HG03575 (cell line): ENCODE measurements at regions not wholly inside any gene's neighbourhood (a gene's known extent, or its start where the extent isn't known, plus 50 kb on each side); places are given as distances from the start of the nearest gene placed in this dataset.
"Not testable (repeated sequence)": the region's sequence is repeated elsewhere in the genome, so short reads cannot be mapped to it uniquely, and the experiment has no call there.

Experiments used
- ATAC-seq: cut with Tn5 transposase; IDR thresholded peaks from one replicate; pipeline ENCODE4 v1.9.1; 2021; ENCODE audit not compliant: unreplicated experiment, insufficient number of reproducible peaks, low FRiP score; ENCODE audit errors: extremely low read depth

DNA sequence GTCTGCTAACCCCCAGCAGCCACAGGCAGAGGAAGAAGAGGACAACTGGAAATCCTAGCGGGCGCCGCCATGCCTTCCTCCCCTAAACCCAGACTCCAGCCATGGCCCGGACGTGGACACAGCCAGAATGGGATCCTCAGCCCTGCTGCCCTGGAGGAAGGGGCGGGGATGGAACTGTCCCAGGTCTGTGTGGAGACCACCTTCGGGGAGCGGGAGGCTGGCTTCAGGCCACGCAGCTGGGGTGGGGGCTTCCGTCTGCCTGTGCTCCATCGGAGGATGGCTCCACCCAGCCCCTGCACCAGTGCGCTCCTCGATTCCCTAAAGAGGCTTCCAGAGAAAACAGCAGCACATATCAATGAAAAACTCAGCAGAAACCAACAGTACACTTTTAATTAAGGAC is 190.4 kb downstream of the KLRB1 start:
- not testable (repeated sequence) for ATAC-seq

DNA sequence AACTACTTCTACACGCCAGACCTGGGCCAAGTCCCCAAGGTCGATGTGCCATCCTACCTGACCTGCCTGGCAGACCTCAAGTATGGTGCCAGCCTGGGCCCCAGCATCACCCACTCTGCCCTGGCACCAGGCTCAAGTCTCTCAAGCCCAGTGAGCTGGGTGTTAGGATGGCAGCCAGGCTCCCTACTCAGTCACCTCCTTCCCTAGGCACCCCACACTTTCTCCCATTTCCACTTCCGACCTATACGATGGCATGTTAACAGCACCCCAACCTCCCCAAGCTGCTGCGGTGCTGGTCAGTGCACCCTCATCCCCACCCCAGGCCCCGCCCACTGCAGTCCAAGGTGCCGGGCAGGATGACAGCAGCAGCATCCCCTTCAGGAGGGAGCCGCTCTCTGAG is 191.4 kb downstream of the KLRB1 start:
- ATAC-seq = not testable (repeated sequence)

DNA sequence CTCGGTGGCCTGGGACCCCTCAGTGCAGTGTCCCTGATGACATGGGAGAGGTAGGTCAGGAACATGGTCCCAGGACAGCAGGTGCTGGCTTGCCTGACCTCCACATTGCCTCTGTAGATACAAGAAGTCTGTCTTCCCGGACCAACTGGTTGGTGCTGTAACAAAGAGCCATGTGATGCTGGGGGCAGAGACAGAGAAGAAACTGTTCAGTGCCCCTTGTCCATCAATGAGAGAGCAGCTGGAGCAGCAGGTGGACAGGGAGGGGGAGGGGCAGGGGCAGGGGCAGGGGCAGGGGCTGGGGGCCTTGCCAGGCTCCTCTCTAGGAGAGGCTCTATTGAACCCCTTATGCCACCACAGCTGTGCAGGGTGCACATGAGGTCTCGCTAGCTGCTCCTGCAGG is 191.8 kb downstream of the KLRB1 start:
- ATAC-seq = not testable (repeated sequence)

DNA sequence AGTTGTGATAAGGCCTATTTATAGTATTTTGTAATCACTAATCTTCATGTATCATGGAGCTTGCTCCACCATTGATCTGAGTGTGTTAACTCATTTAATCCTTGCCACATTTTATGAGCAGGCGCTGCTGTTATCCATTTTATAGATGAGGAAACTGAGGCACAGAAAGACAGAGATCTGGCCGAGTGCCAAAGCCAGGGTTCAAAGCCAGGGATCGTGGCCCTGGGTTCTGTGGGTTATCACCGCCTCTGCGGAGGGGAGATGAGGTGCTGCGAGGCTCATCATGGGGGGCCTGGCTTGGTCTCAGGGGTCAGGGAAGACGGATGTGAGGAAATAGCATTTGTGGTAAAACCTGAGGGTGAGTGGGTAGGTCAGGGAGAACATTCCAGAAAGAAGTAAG is 193.9 kb downstream of the KLRB1 start:
- ATAC-seq = not testable (repeated sequence)

- ATAC-seq = not testable (repeated sequence)
Measured at GRCh38 chr12:9412459-9412858, 195.3 kb downstream of the KLRB1 start.

- ATAC-seq = not testable (repeated sequence)
Measured at GRCh38 chr12:9411616-9412268, 196.0 kb downstream of the KLRB1 start.

- ATAC-seq = not testable (repeated sequence)
Measured at GRCh38 chr12:9407425-9407748, 199.2 kb upstream of the PZP start.

GRCh38 chr12:9406564-9407424 is 198.6 kb upstream of the PZP start:
- no peak for ATAC-seq

GRCh38 chr12:9405886-9406563 is 197.8 kb upstream of the PZP start:
- no peak for ATAC-seq

- ATAC-seq = no peak
Measured at GRCh38 chr12:9404469-9405260, 196.5 kb upstream of the PZP start.

DNA sequence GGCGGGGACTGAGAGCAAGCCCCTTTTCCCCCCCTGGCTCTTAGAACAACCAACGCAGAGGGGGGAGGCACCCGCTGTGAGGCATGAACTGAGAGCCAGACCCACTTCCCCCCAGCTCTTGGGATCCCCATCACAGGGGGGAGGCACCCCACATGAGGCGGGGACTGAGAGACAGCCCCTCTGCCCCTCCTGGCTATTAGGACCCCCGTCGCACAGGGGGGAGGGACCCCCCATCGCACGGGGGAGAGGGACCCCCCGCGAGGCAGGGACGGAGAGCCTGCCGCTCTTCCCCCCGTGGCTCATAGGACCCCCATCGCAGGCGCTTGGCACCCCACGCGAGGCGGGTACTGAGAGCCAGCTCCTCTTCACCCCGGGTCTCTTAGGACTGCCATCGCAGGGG is 195.8 kb upstream of the PZP start:
- no peak for ATAC-seq

DNA sequence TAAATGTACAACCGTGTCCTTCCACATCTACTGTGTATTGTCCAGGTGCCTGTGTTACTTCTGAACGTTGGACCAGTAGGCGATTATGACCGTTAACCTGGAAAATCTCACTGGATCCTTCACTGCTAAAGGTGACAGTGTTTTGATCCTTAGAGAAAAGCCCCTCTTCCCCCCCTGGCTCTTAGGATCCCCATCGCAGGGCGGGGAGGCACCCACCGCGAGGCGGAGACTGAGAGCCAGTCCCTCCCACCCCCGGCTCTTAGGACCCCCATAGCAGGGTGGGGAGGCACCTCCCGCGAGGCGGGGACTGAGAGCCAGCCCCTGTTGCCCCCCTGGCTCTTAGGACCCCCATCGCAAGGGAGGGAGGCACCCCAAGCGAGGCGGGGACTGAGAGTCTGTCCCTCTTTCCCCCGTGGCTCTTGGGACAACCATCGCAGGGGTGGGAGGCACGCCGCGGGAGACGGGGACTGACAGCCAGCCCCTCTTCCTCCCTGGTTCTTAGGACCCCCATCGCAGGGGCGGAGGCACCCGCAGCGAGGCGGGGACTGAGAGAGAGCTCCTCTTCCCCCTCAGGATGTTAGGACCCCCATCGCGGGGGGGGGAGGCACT is 194.3 kb upstream of the PZP start:
- not testable (repeated sequence) for ATAC-seq

GRCh38 chr12:9396367-9396766 is 188.2 kb upstream of the PZP start:
- ATAC-seq = not testable (repeated sequence)

DNA sequence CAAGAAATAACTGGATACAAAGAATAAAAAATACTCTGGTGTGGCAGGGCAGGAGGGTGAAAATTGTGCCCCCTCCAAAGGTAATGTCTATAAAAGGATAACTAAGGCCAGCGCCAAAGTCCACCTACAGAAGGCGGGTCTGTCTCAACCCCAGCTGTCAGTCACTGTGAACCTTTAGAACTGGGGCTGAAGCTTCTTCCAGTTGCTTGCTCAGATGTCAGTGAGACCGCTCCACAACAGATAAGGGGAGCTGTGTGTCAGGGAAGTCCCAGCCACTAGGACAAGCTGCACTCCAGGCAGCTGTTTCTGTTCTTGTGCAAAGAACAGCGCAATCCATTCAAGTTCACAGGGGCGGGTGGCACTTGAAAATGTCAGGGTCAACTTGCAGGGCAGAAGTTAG is 187.0 kb upstream of the PZP start:
- ATAC-seq = not testable (repeated sequence)

DNA sequence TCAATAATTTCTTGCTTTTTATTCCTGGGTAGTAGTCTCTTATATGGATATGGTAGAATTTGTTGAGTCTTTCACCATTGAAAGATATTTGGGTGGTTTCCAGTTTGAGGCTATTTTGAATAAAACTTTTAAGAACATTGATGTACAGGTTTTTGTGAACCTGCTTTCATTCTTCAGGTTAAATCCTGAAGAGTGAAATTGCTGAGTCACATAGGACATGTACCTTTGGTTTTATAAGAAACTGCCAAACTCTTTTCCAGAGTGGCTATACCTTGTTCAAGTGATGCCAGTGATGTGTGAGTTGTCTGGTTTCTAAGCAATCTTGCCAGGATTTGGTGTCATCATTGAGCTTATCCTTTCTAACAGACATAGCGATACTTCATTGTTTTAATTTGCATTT is 184.6 kb upstream of the PZP start:
- no peak for ATAC-seq

DNA sequence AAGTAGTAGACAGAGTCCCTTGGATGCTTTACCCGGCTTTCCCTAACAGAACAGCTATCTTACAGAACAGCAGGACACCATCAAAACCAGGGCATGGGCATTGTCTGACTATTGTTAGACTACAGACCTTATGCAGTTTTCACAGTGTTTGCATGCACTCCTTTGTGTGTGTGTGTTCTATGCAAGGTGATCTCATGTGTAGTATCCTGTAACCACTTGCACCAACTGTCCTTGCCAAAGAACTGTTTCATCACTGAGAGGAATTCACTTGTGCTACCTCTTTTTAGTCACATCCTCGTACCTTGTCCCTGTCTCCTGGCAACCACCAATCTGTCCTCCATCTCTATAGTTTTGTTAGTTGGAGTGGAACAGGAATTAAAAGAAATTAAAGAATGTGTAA is 183.6 kb upstream of the PZP start:
- ATAC-seq = no peak

DNA sequence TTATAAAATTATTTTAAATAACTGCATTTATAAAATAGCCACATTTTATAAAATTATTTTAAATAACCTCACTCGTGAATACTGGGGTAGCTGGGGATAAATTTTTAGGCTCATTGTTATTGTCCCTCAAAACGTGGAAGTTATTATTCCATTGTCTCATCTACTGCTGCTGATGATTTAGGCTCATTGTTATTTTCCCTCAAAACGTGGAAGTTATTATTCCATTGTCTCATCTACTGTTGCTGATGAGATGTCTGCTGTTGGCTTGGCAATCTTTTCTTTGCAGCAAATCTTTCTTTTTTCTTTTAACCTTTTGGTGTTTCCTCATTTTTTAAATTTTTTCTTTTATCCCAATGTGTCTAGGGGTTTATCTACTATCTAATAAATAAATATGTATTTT is 182.6 kb upstream of the PZP start:
- ATAC-seq = no peak

DNA sequence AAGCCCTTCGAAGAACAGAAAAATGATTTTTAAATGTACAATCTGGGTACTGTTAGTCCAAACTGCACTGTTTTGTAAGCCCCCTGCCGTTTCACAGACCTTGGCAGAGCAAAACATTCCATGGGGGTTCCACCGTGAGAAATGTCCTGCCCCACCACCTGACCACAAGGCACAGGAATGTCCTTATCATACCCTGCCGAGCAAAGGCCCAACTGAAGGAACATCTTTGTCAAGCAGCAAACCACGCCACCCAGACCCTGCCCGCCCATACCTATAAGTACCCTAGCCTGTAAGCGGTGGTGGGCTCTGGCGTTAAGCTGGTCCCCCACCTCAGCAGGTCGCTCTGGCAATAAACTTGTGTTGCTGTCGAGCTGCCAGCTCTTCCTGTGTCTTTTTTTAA is 181.6 kb upstream of the PZP start:
- no peak for ATAC-seq

DNA sequence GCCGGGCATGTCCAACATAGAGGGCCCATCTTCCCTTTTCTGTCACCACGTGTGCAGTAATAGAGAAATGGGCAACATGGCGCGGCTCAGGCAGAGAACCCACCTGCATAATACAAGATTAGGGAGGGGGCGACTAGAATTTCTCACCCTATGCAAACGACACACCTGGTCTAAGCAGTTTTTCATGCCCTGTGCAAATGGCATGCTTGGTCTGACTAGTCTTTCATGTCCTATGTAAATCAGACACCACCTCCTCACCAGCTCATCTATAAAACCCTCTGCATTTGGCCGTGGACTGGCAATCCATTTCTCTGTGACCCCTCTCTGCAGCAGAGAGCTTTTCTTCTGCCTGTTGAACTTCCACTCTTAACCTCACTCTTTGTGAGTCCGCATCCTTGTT is 180.2 kb upstream of the PZP start:
- ATAC-seq = no peak
